Mucosa of gallbladder (tissue), 1 donor: ENCODE measurements at regions not wholly inside any gene's neighbourhood (a gene's known extent, or its start where the extent isn't known, plus 50 kb on each side); places are given as distances from the start of the nearest gene placed in this dataset.

Source experiments
- DNase-seq: peaks from one replicate; pipeline ENCODE4 v3.0.0-alpha.2; 2020; ENCODE audit warnings: low spot score
- donor health status: DM: no; HTN: no; CAD: no.

DNA sequence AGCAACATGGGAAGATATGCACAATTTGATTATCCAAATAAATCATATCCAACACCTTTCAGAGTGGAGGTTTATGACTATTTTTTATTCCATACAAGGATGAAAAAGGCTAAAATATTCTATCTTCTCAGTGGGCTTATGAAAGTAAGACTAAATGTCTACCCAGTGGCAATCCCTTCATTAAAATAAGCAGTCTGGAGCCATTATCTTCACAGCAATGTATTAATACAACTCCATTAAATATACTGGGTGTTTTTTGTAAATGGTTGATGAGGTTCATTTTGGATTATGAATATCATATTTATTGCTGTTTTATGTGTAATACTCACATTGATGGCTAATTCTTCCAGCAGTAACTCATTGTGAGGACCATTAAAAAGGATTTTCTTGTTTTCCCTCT is 352.7 kb upstream of the SOX11 start:
- DNase-seq = no peak

DNA sequence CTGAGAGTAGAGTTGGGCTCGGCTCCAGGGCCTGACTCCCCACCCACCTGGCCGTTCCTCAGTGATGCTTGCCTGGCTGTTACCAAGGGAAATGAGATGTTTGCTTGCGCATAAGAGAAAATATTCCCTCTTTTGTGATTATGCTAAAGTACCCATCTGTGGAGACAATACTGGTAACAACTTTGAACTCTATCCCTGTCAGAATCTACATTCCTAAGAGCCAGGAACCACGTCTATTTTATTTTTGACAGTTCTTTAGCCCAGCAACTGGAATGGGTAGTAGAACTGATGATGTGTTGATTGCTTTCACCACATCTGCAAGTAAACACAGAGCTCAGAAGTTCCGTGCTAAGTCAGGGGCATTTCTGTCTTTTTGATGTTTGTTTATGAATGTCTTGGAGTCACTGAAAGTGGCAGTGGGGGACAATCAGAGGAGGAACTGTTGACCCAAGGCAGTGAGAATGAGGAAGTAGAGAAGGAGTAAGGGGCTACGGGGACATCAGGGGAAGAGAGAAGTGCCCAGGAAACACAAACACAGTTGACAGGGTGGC is 348.3 kb upstream of the SOX11 start:
- no peak for DNase-seq

DNA sequence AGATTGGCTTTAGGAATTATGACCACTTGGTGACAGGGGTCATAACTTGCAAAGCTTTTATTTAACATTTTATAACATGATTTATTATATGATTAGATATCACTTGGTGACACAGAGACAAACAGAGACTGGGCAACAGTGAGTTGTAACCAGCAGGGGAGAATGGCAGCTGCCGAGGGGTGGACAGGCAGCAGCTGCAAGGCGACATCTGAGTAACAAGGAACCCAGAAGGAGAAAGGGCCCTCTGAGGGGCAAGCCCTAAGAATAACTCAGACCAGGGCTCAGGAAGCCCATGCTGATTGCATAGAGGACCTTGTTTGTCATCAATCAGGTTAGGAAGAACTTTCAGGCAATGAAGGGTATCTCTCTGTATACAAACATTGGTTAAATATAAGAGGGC is 339.9 kb upstream of the SOX11 start:
- no peak for DNase-seq

DNA sequence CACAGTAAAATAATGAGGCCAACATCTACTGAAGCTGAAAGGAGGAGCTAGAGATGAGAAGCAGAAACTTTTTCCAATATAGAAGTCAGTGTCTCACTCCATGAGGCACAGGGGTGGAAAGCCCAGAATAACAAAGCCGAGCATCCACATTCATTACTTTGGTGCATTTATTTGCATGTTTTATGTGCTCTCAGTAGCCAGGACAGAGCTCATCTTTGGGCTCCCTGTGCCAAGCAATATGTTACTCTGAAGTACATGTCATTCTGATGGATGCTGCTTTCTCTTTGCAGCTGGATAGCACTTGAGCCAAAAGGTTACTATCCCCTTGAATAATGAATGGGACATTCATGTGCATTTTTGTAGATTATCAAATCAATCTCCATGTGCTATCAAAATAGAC is 338.6 kb upstream of the SOX11 start:
- no peak for DNase-seq

DNA sequence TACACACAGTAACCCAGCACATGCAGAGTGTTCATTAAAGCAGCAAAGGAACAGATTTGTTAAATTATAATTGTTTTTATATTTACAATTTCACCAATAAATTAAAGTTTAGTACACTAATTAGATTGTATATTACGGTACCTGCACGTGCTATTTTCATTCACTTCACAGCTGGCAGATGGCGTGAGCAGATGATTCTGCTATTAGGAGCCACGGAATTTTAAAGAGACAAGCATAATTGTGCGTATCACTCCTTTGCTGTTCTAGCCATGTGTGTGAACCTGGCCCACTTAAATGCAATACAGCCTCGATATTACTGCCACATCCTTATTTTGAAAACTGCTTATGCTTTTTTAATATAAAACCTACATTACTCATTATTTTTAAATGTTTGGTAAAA is 332.8 kb upstream of the SOX11 start:
- no peak for DNase-seq

DNA sequence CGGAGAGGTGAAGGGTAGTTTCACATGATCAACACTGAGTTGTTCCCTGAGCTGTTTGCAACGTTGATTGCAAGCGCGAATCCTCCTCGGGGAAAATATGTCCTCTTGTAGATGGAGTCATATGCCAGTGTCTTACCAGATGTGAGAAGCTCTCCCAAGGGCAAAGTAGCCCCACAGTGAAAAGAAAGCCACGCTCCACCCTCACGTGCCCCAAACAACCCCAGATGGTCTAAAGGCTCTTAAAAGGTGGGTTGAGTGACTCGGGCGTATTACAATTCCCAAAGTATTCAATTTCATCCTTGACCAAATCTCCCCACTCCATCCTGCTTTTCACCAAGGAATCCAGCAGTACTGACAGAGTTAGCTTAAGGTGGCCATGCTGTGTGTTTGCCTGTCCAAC is 332.1 kb upstream of the SOX11 start:
- DNase-seq = no peak

DNA sequence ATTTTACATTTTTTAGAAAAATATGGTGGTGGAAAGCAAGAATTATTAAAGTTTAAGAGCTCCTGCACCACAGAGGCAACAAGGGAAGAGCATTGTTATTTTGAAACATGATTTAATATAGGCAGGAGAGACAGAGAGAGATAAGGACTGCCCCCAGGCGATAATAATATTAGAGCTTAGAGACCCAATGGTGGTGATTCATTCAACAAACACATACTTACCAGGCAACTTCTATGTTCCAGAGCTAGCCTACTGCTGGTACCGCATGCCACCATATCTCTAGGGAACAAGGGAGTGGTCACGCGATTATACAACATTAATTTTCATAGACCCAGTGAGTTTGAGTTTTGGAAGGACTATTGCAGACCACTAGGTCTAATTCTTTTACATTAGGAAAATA is 327.8 kb upstream of the SOX11 start:
- DNase-seq = no peak

DNA sequence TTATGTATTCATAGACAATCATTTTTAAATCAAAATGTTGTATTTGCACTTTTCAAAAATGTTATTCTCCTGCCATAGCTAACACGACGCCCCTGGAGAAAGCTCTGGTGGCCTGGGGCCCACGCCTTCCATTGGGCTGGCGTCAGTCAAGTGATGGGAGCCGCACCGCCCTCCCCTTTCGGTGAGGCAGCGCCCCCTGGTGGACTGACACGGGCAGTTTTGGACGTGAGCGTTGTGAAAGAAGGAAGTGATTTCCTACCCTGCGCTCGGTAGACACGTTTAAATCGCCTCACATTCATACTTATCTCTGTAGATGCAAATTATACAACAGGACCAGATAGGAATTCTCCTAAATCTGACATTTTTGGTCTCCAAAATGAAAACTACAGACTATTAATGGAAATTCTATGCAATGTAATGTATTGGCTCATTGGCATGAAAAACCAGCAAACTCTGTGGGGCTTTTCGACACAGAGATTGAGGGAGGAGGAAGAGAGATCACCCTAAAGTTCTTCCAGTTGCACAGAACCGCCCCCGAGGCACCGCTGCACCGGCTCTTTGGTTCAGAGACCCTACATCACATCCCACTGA is 326.2 kb upstream of the SOX11 start:
- DNase-seq = peak; percentile 41

DNA sequence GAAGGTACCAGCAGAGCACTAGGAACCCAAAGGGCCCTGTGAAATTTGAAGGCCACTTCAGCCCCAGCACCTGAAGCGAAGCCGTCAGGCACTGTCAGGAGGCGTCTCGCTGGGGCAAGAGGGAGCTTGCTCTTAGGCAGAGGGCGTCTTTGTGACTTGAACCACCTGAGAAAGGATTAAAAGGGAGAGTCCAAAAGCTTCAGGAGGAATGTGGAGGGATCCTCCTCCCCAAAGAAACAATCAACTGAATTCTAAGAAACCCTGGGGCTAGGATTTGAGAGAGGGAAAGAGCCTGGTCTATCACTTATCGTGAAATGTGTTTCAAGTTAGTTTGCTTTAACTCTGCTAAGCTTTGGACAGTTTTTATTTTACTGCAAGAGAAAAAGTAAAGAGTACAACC is 324.9 kb upstream of the SOX11 start:
- no peak for DNase-seq

DNA sequence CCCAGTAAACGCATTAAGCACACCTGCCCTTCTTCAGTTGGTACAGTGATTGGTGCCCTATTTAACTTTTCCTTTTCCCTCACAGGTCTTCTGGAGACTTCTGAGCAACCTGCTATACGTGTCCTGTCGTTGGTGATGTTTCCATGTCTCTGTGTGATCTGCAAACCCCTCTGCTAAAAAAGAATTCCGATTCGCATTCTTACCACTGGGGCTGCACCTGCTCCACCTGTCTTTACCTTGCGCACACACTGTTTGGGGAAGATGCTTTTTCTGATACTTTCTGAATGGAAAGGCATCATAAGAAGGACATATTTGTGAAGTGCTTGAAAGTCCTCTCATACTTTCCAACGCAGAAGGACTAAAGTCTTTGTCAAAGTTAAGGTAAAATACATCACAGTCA is 323.9 kb upstream of the SOX11 start:
- no peak for DNase-seq

DNA sequence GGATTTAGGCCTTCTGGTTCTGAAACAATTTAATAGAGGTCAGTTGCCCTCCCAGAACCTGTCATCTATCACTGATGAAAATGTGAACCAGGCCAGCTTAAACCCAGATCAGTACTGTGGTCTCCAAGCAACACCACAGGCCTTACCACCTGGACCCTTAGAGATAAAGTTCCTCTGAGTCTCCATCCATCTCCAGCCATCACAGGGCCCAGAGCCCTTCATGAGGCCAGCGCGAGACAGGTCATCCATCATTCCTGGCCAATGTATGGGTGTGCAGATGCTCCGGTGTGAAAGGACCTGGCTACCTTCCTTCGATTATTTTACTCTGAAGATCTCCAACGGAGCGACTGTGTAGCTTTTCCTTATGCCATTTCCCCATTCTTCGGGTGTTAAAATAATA is 322.7 kb upstream of the SOX11 start:
- DNase-seq = no peak

DNA sequence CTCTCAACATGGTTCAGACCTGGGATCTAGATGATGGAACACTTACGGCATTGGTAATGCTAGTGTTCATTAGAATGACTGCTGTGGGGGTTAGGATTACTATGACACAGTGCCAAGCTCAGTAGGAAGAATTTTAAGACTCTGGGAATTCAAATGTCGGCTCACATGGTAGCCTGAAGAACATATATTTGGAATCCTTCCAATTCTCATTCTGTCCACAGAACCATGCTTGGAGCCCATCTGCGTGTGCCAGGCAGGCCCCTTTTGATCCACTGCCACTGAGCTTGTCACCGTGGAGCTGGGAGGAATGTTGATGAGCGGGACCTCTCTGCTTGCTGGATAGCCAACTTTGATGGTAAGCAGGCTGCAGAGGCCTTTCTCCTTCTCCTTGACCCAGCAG is 322.0 kb upstream of the SOX11 start:
- DNase-seq = no peak

DNA sequence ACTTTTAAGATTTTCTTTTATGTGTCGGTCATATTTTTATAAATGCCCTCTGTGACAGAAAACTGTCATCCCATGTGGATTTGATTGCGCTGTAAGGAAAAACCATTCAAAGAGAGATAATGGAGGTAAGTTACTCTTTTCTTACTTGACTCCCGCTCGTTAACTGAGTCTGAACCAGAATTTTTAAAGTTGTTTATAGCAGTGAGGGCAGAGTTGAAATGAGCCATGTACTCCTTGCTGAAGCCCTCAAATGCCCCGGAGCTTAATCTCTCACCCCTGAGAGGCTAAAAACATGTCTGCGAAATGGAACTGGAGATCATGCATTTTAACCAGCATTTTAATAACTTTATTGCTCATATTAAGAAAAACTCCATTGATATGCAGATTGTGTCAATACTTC is 320.0 kb upstream of the SOX11 start:
- DNase-seq = no peak

DNA sequence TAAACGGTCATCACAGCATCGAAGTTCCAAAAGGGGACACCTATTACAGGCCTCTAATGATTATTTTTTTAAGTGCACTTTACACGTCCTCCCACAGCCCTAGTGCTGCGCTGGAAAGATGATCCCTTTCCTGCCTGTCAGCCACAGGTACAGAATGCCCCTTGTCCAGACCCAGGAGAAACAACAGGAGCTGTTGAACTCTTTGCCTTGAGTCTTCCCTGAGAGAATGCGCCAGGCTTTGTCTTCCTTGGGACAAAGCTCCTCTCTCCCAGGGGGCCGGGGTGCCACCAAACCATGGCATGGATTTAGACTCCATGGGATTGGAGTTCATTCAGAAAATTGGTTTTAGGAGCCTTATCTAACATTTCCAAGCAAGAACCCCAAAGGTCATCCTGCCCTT is 319.0 kb upstream of the SOX11 start:
- no peak for DNase-seq

DNA sequence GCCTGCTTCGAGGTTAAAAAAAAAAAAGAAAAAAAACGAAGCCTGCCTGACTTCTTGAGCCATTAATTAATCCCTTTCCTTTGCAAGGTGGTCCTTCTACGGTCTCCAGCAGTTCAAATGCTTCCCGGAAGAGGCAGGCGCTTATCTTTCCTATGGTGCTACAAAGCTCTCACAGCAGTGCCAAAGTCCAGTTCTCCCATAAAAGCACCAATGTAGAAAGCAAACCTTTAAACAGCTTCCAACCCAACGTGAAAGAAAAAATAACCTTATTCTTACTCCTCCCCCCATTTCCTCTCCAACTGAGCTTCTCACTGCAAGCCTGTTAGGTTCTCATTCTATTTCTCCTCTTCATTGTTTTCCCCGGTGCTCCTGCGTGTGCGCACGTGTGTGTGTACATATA is 317.4 kb upstream of the SOX11 start:
- DNase-seq = no peak

DNA sequence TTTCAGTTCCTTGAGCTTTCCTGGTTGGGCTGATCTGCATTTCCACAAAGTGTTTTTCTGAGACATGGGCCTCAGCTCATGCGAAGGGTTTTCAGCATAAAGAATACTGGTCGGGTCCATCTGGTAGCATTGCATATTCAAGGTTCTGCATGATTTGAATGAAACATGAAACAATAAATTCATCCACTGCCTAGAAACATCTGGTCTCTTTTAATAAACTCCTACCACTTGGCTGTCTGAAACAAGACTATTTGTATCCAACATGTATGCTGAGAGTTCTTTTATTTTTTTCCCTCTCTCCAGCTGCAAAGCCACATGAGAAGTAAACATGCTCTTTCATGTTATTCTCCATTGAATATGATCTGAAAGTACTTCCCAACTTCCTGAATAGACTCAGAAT is 314.9 kb upstream of the SOX11 start:
- DNase-seq = no peak

DNA sequence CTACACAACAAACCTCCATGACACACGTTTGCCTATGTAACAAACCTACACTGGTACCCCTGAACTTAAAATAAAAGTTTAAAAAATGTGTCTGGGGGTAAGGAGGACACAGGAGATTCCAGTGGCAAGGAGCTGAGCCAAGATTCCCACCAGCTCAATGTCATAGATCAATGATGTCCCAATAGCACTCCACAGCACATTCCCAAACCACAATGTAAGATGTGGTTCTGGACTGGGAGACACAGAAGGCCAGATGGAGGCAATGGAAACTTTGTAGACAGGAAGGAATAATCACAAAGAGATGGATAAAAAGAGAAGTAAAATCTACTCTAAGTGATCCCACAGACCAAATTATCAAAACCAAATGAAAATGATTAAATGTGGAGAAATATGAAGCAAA is 312.4 kb upstream of the SOX11 start:
- DNase-seq = no peak

DNA sequence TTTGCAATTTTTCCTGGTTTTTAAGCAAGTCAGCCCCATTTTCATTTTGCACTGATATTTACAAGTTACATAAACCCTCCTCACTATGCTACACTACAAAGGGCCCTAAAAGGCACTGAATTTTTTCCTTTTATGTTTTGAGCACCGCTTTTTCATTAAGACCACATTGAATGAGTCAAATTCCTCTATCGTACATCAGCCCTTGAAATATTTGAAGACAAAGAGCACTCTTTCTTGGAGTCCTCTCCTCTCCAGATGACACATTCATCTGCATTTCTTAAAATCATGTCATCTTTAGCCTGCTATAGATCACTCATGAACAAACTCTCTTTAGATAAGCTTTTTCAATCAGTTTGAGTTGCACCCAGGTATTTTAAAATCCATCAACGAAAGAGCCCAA is 306.6 kb upstream of the SOX11 start:
- DNase-seq = no peak

DNA sequence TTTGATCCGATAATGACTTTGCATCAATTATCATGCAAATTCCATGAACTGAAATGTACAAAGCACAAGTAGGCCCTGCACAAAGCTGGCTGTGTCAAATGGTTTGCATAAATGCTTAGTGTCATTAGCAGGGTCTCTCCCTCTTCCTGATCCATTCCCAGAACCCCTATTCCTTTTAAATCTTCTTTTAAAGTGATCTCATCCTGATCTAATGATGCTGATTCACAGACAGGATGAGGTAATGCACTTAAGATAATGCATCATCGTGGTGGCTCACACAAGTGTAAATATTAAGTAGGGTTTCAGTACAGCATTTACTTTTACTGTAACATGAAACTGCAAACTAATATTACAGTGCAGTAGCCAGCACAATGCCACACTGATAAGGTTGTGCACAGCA is 304.8 kb upstream of the SOX11 start:
- DNase-seq = no peak

DNA sequence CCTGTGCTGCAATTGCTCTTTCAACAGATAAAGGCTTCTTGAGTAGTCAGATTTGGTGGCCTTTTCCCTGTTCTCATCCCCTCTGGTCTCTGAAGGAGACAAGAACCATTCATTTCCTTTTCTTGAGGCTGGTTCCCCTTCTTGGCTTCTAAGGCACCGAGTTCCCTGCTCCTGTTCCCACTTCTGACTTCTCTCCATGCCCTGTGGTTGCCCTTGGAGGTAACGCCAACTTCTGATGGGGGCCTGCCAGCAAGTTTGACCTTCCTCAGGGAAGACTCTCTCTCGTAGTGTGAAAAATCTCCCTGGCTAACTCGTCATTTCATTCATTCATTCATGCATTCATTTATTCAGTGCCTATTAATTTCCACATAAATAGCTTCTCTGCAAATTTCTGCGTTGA is 302.4 kb upstream of the SOX11 start:
- no peak for DNase-seq

DNA sequence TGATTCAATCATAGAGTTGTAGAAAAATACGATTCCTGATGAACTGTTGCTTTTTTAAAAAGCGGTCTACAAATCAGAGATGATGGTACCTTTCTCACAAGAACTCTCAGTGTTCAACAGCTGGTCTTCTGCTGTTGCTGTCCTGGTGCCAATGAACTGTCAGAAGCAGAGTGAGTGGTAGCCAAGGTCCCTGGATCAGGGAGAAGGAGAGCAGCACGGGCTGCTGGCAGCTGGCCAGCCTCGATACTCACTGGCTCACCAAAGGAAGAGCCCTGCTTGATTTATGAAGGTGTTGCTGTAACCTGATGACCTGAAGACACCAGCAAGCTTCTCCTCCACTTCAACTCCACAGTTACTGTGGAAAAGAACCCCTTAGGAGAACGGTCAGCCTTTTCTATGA is 300.8 kb upstream of the SOX11 start:
- DNase-seq = no peak

DNA sequence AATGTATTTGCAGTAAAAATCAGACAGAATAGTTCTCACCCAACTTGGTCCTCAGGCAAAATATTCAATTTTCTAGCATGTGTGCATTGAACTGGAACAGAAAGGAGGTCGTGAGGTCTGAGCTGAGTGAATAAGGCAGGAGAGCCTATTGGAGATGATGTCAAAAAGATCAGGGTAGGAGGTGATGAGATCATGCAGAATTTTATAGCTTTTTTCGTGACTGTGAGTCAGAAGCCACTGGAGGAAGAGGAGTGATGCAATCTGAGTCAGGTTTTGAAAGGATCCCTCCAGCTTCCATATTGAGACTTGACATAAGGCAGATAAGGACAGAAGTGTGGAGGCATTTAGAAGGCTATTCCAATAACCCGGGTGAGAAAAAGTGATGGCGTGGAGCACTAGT is 299.5 kb upstream of the SOX11 start:
- no peak for DNase-seq

DNA sequence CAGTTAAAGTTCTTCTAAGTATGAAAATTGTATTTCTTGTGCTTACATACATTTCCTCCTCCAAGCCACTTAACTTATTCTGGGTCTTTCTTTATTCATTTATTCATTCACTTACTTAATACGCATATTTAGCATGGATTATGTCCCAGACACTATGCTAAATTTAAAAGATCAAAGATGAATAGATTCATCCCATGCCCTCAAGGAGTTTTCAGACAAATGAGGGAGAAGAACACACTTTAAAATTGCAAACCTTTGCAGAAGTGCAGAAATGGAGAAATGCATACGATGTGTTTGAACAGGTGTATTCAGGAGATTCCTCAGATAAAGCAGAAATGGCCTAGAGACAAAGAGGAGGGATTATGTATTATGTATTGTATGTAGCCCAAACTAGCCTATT is 298.7 kb upstream of the SOX11 start:
- DNase-seq = no peak

DNA sequence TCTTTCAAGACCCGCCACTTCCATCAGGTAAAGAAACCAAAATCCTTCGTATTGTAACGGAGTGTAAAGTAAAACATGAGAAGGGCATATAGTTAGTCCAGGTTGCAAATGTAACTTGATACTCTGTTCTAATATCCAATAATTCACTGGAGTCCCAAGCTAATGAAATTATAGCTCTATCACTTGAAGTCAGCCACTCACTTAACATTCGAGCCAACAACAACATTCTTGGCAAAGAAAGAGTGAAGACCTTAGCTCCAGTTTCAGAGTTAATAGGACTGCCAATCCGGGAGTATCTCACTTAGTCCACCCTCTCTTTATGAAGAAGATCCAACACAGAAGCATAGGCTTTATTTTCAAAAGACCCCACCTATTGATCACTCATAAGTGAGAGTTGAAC is 298.0 kb upstream of the SOX11 start:
- DNase-seq = no peak
